AG08396 (cell line): ENCODE measurements at regions not wholly inside any gene's neighbourhood (a gene's known extent, or its start where the extent isn't known, plus 50 kb on each side); places are given as distances from the start of the nearest gene placed in this dataset.

ENCODE experiments used
- DNase-seq: peaks from one replicate; pipeline ENCODE4 v3.0.0; 2012; ENCODE audit warnings: low spot score, mixed read lengths

- DNase-seq, result no peak
Measured at GRCh38 chr2:198414976-198415375, 610.6 kb downstream of the PLCL1 start.

- DNase-seq, result no peak
Measured at GRCh38 chr2:198411936-198412335, 607.5 kb downstream of the PLCL1 start.

- DNase-seq, result no peak
Measured at GRCh38 chr2:198408171-198408570, 603.8 kb downstream of the PLCL1 start.

- no peak for DNase-seq
Measured at GRCh38 chr2:198405311-198405710, 600.9 kb downstream of the PLCL1 start.

GRCh38 chr2:198401644-198402043 lies 597.3 kb downstream of the PLCL1 start:
- DNase-seq, result no peak

GRCh38 chr2:198400999-198401398 lies 596.6 kb downstream of the PLCL1 start:
- DNase-seq, result no peak

- no peak for DNase-seq
Measured at GRCh38 chr2:198394208-198394607, 589.8 kb downstream of the PLCL1 start.

GRCh38 chr2:198390670-198391069 lies 586.3 kb downstream of the PLCL1 start:
- no peak for DNase-seq

GRCh38 chr2:198387677-198388076 lies 583.3 kb downstream of the PLCL1 start:
- DNase-seq, result no peak

- no peak for DNase-seq
Measured at GRCh38 chr2:198385856-198386255, 581.5 kb downstream of the PLCL1 start.

GRCh38 chr2:198385326-198385725 lies 580.9 kb downstream of the PLCL1 start:
- DNase-seq, result no peak

- no peak for DNase-seq
Measured at GRCh38 chr2:198383392-198383791, 579.0 kb downstream of the PLCL1 start.

- no peak for DNase-seq
Measured at GRCh38 chr2:198382811-198383210, 578.4 kb downstream of the PLCL1 start.

GRCh38 chr2:198376677-198377076 lies 572.3 kb downstream of the PLCL1 start:
- DNase-seq, result no peak

GRCh38 chr2:198375083-198375410 lies 570.7 kb downstream of the PLCL1 start:
- no peak for DNase-seq

- DNase-seq, result peak; percentile 32
Measured at GRCh38 chr2:198374375-198375082, 570.1 kb downstream of the PLCL1 start.

- DNase-seq, result peak; percentile 14
Measured at GRCh38 chr2:198371921-198372543, 567.6 kb downstream of the PLCL1 start.

GRCh38 chr2:198371329-198371728 lies 566.9 kb downstream of the PLCL1 start:
- DNase-seq, result no peak

- no peak for DNase-seq
Measured at GRCh38 chr2:198368089-198368488, 563.7 kb downstream of the PLCL1 start.

- no peak for DNase-seq
Measured at GRCh38 chr2:198362740-198363139, 558.3 kb downstream of the PLCL1 start.

GRCh38 chr2:198359308-198359707 lies 554.9 kb downstream of the PLCL1 start:
- DNase-seq, result no peak

- DNase-seq, result no peak
Measured at GRCh38 chr2:198356157-198356556, 551.8 kb downstream of the PLCL1 start.

- no peak for DNase-seq
Measured at GRCh38 chr2:198351647-198352046, 547.3 kb downstream of the PLCL1 start.

- DNase-seq, result no peak
Measured at GRCh38 chr2:198347946-198348345, 543.6 kb downstream of the PLCL1 start.
